ENCODE measurements at regions not wholly inside any gene's neighbourhood (a gene's known extent, or its start where the extent isn't known, plus 50 kb on each side); places are given as distances from the start of the nearest gene placed in this dataset.

DNA sequence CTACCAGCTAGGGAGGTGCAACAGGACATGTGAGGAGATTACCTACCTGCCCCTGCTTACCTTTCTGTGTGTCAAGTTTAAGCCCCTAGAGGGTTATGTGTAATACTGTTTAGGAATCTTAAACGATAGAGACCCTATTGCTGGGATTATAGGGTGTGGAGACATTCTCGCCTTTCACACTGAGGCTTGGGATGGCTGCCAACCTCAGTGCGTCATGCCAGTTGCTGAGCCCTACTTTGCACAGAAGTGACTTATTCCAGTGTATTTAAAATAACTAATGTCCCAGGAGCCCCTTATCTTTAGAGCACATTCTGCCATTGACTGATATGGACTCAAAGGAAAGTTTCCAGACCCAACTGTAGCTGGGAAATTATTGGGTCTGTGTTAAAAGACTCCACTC lies 76.6 kb upstream of the XPA start:
- peak; percentile 37 for DNase-seq
- CTCF ChIA-PET = no interaction called here

More for the DNA sequence above, 76.6 kb upstream of the XPA start:
- Histone ChIP-seq H3K56ac (ENCODE audit: extremely low read depth, insufficient read depth, low read length) (no peak overlapping the region), H3K9me3 (ENCODE audit: control insufficient read depth, insufficient read depth, low read length) (peaks cover 3% of the 10 kb centered on the region; the same call in 1 of the 2 replicates), H2BK15ac (ENCODE audit: low read depth, low read length) (no peak overlapping the region), H3K18ac (ENCODE audit: low read depth, low read length) (no peak overlapping the region), H3K4me3 (ENCODE audit: insufficient read depth, low read depth, low read length) (no peak overlapping the region), H4K8ac (ENCODE audit: low read depth in 2 of 2, low read length in 2 of 2) (no peak overlapping the region), H2BK120ac (ENCODE audit: low read depth, low read length) (no peak overlapping the region), H2BK5ac (ENCODE audit: low read depth, low read length, poor library complexity, severe bottlenecking) (no peak overlapping the region), H3K4me1 (ENCODE audit: control insufficient read depth, insufficient read depth, low read length) (no peaks in the 10 kb centered on the region; the same call in 1 of the 2 replicates), H3K23ac (ENCODE audit: low read depth, low read length) (no peak overlapping the region), H3K9ac (ENCODE audit: low read depth, low read length) (no peak overlapping the region), H2BK20ac (ENCODE audit: low read depth, low read length) (no peak overlapping the region), H4K20me1 (ENCODE audit: insufficient read depth, low read length) (no peaks in the 10 kb centered on the region), H4K91ac (ENCODE audit: insufficient read depth, low read depth, low read length) (no peak overlapping the region), H2AK9ac (replicated peaks; ENCODE audit: low read depth, low read length, poor library complexity) (no peak overlapping the region), H3K36me3 (ENCODE audit: control insufficient read depth, insufficient read depth, low read length) (no peaks in the 10 kb centered on the region), H2AK5ac (ENCODE audit: low read depth, low read length) (no peak overlapping the region), H3K9me1 (ENCODE audit: insufficient read depth, low read length) (no peaks in the 10 kb centered on the region), H3K4me2 (ENCODE audit: low read depth, low read length) (no peak overlapping the region), H3K27me3 (ENCODE audit: control insufficient read depth, insufficient read depth, low read length) (peaks cover 33% of the 10 kb centered on the region), H3K79me1 (ENCODE audit: low read depth in 1 of 2, low read length in 2 of 2) (no peaks in the 10 kb centered on the region), H3K14ac (replicated peaks; ENCODE audit: low read depth, low read length) (no peak overlapping the region), H3K27ac (ENCODE audit: insufficient read depth, low read length) (no peak overlapping the region), H2AFZ (replicated peaks; ENCODE audit: low read length, poor library complexity) (no peak overlapping the region), H4K5ac (ENCODE audit: low read depth, low read length) (no peak overlapping the region), H3K4ac (ENCODE audit: low read depth, low read length) (no peak overlapping the region)
- intact Hi-C loops (cut with micrococcal nuclease) (no loop called here), dilution Hi-C loops (cut with HindIII; ENCODE audit: low sequenced_read_pairs, unreplicated experiment) (no loop called here), in situ Hi-C loops (cut with MboI; ENCODE audit: low sequenced_read_pairs) (no loop called here)
- POLR2A ChIA-PET (ENCODE audit: unreplicated experiment) = no interaction called here
- TF ChIP-seq, protein P1, sequence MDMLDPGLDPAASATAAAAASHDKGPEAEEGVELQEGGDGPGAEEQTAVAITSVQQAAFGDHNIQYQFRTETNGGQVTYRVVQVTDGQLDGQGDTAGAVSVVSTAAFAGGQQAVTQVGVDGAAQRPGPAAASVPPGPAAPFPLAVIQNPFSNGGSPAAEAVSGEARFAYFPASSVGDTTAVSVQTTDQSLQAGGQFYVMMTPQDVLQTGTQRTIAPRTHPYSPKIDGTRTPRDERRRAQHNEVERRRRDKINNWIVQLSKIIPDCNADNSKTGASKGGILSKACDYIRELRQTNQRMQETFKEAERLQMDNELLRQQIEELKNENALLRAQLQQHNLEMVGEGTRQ (IDR thresholded peaks at IDR 0.05; ENCODE audit: low read depth, low read length) = no peak
- TF ChIP-seq MAZ (IDR thresholded peaks at IDR 0.05; ENCODE audit: borderline replicate concordance, low read depth, low read length) = no peak
- TF ChIP-seq CEBPB (IDR thresholded peaks at IDR 0.05; ENCODE audit: low read depth, low read length) = no peak
- TF ChIP-seq CHD1 (IDR thresholded peaks at IDR 0.05; ENCODE audit: low read depth, low read length) = no peak
- TF ChIP-seq NFE2L2 (IDR thresholded peaks at IDR 0.05; ENCODE audit: low read depth, low read length) = no peak
- TF ChIP-seq MXI1 (IDR thresholded peaks at IDR 0.05; ENCODE audit: borderline replicate concordance, low read depth, low read length) = no peak
- no peak for TF ChIP-seq SMC3 (IDR thresholded peaks at IDR 0.05; ENCODE audit: low read depth, low read length)
- no peak for TF ChIP-seq RCOR1 (IDR thresholded peaks at IDR 0.05; ENCODE audit: insufficient replicate concordance, low read length)
- TF ChIP-seq RAD21 (IDR thresholded peaks at IDR 0.05; ENCODE audit: low read length) = no peak
- no peak for TF ChIP-seq RFX5 (IDR thresholded peaks at IDR 0.05; ENCODE audit: low read depth, low read length)
- no CpG with 5 or more reads among the region's 3 CpGs for WGBS, 2 experiments (ENCODE audit: extremely low coverage in 2 of 2, insufficient read length in 1 of 2)
- BruUV-seq (replicated peaks) = no TSS peak
- no peak for ATAC-seq (ENCODE audit: low read depth)
